ENCODE measurements at regions not wholly inside any gene's neighbourhood (a gene's known extent, or its start where the extent isn't known, plus 50 kb on each side); places are given as distances from the start of the nearest gene placed in this dataset.

DNA sequence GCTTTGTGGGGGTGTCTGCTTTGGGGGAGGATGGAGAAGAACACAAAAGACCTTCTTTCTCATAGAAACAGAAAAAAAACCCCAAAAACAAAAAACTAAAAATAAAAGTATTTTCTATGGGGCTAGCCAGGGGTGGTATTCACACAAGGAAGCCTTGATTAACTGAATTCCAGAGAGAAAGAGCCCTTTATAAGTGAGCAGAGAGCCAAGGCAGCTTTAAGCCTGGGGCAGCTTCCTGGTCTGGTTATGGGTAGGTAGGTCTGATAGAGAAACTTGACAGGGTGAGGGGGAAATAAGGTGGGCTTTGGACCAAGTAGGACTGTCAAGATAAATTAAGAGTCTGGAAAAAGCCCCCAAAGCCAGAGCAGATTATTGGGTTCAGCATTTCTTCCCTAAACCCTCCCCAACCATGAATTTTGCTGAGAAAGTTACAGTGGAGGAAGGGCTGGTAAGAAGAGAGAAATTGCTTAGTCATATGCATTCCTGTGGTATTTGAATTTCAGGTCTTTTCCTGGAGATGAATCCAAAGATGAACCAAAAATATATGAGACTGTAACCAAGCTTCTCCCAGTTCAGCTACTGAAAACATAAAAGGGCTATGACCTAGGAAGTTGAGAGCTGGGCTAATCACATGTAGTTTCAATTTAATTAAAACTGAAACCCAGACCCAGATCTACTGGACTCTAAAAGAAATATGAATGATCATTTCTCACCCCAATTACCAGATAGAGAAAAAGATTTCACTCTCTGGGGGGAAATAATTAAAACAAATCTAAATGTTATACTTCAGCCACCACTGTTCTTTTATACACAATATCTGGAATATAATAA is 144.8 kb downstream of the TBC1D30 start:
- Histone ChIP-seq H3K4me1 (ENCODE audit: control insufficient read depth in 2 of 3, insufficient read depth in 2 of 3, low read depth in 1 of 3, low read length in 3 of 3) (no peaks in the 10 kb centered on the region), H3K27me3 (ENCODE audit: control insufficient read depth, insufficient read depth, low read length) (no peaks in the 10 kb centered on the region), H3K9ac (ENCODE audit: low read length in 3 of 3) (no peak overlapping the region), H3K27ac (ENCODE audit: low read depth in 2 of 2, low read length in 2 of 2) (no peak overlapping the region), H3K4me3 (ENCODE audit: low read length in 3 of 3) (no peak overlapping the region), H3K9me3 (ENCODE audit: control insufficient read depth in 2 of 3, insufficient read depth in 1 of 3, low read length in 3 of 3) (no peaks in the 10 kb centered on the region), H3K36me3 (ENCODE audit: control insufficient read depth in 2 of 3, insufficient read depth in 3 of 3, low read length in 3 of 3) (no peaks in the 10 kb centered on the region)
- TF ChIP-seq, protein P1, sequence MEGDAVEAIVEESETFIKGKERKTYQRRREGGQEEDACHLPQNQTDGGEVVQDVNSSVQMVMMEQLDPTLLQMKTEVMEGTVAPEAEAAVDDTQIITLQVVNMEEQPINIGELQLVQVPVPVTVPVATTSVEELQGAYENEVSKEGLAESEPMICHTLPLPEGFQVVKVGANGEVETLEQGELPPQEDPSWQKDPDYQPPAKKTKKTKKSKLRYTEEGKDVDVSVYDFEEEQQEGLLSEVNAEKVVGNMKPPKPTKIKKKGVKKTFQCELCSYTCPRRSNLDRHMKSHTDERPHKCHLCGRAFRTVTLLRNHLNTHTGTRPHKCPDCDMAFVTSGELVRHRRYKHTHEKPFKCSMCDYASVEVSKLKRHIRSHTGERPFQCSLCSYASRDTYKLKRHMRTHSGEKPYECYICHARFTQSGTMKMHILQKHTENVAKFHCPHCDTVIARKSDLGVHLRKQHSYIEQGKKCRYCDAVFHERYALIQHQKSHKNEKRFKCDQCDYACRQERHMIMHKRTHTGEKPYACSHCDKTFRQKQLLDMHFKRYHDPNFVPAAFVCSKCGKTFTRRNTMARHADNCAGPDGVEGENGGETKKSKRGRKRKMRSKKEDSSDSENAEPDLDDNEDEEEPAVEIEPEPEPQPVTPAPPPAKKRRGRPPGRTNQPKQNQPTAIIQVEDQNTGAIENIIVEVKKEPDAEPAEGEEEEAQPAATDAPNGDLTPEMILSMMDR (IDR thresholded peaks at IDR 0.05; ENCODE audit: borderline replicate concordance, extremely low read depth, insufficient read depth): no peak
- no peak for FAIRE-seq
- intact Hi-C loops (cut with DNase I): no loop called here
- no peak for DNase-seq

DNA sequence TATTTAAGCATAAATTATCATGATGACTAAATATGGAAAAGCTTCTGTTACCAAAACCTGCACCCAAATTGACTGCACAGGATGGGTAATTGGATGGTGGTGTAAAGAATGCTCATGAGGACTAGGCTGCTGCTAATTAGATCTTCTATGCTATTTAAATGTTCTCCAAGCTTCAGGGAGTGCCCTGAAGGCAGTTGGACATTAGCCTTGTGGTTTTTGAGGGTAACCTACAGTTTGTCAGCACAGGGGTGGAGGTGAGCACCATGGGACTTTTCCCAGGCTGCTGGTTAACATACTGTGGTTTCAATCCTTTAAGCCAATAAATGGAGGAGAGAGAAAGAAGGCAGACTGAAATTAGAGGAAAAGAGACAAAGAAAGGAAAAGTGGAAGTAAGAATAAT is 145.0 kb downstream of the WIF1 start:
- FAIRE-seq (no peak), DNase-seq (no peak)
- TF ChIP-seq, protein P1 (IDR thresholded peaks at IDR 0.05; ENCODE audit: borderline replicate concordance, extremely low read depth, insufficient read depth): no peak
- no peaks in the 10 kb centered on the region for H3K36me3 ChIP-seq (ENCODE audit: control insufficient read depth in 2 of 3, insufficient read depth in 3 of 3, low read length in 3 of 3)
- H3K27ac ChIP-seq (ENCODE audit: low read depth in 2 of 2, low read length in 2 of 2): no peak overlapping the region
- intact Hi-C loops (cut with DNase I): no loop called here
- no peaks in the 10 kb centered on the region for H3K27me3 ChIP-seq (ENCODE audit: control insufficient read depth, insufficient read depth, low read length)
- H3K9ac ChIP-seq (ENCODE audit: low read length in 3 of 3): no peak overlapping the region
- no peak overlapping the region for H3K4me3 ChIP-seq (ENCODE audit: low read length in 3 of 3)
- H3K9me3 ChIP-seq (ENCODE audit: control insufficient read depth in 2 of 3, insufficient read depth in 1 of 3, low read length in 3 of 3): no peaks in the 10 kb centered on the region
- no peaks in the 10 kb centered on the region for H3K4me1 ChIP-seq (ENCODE audit: control insufficient read depth in 2 of 3, insufficient read depth in 2 of 3, low read depth in 1 of 3, low read length in 3 of 3)

DNA sequence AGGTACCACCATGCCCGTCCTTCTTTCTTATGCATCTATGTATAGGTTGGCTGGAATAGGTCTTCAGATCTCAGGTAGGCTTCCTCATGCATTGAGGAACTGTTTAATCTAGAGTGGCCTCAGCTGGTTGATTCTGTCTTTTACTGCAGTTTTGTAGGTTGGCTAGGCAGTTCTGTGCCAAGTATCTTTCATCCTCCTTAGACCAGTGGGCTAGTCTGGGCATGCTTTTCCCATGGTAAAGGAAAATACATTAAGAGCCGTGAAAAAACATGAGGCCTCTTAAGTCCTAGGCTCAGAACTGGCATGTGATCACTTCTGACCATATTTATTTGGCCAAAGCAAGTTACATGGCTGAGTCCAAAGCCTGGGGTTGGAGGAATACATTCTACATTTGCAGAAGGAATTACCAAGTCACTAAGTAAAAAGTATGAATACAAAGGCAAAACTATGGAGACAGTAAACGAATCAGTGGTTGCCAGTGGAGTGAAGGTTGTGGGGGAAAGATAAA is 137.3 kb downstream of the WIF1 start:
- intact Hi-C loops (cut with DNase I): no loop called here
- no peaks in the 10 kb centered on the region for H3K36me3 ChIP-seq (ENCODE audit: control insufficient read depth in 2 of 3, insufficient read depth in 3 of 3, low read length in 3 of 3)
- H3K9me3 ChIP-seq (ENCODE audit: control insufficient read depth in 2 of 3, insufficient read depth in 1 of 3, low read length in 3 of 3): no peaks in the 10 kb centered on the region
- H3K27ac ChIP-seq (ENCODE audit: low read depth in 2 of 2, low read length in 2 of 2): no peak overlapping the region
- H3K4me3 ChIP-seq (ENCODE audit: low read length in 3 of 3): no peak overlapping the region
- no peak for FAIRE-seq
- no peak overlapping the region for H3K9ac ChIP-seq (ENCODE audit: low read length in 3 of 3)
- no peaks in the 10 kb centered on the region for H3K27me3 ChIP-seq (ENCODE audit: control insufficient read depth, insufficient read depth, low read length)
- no peak for DNase-seq
- TF ChIP-seq, protein P1 (IDR thresholded peaks at IDR 0.05; ENCODE audit: borderline replicate concordance, extremely low read depth, insufficient read depth): no peak
- no peaks in the 10 kb centered on the region for H3K4me1 ChIP-seq (ENCODE audit: control insufficient read depth in 2 of 3, insufficient read depth in 2 of 3, low read depth in 1 of 3, low read length in 3 of 3)

Measured in kidney (tissue), 13 donors.